ENCODE measurements at regions not wholly inside any gene's neighbourhood (a gene's known extent, or its start where the extent isn't known, plus 50 kb on each side); places are given as distances from the start of the nearest gene placed in this dataset.
"Not testable (repeated sequence)": the region's sequence is repeated elsewhere in the genome, so short reads cannot be mapped to it uniquely, and the experiment has no call there.

GRCh38 chr20:1825507-1825906 is 69.7 kb upstream of the SIRPA start:
- DNase-seq = no peak

GRCh38 chr20:1824834-1825233 is 70.4 kb upstream of the SIRPA start:
- no peak for DNase-seq

GRCh38 chr20:1824181-1824580 is 71.0 kb upstream of the SIRPA start:
- DNase-seq = no peak

- no peak for DNase-seq
Observed at GRCh38 chr20:1823450-1823844, 71.8 kb upstream of the SIRPA start.

DNA sequence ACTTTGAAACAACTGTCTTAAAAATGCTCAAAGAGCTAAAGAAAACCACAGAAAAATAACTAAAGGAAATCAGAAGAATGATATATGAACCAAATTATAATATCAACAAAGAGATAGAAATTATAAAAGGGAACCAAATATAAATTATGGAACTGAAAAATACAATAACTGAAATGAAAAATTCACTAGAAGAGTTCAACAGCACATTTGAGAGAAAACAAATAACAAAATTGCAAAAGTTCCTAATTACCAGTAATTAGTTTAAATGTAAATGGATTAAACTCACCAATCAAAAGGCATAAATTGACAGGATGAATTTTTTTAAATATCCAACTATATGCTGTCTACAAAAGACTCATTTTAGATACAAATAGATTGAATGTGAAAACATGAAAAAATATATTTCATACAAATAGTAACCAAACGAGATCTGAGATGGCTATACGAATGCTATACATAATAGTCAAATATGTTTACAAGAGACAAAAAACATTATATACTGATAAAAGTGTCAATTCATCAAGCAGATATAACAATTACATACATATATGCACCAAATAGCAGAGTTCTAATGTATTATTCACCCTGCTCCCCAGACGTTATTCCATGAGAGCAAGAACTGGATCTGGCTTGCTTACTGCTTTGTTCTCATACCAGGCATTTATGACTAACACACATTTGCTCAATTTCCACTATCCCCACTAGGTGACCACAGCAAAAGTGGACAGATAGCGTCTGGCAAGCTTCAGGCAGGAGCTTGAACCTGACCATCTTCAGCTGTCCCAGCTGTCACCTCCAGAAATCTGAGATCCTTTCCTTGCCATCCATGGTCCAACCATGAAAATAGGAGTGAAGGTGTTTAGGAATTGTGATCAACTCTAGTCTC is 72.4 kb upstream of the SIRPA start:
- no peak for DNase-seq

- DNase-seq = no peak
Observed at GRCh38 chr20:1820138-1821079, 74.8 kb upstream of the SIRPA start.

- no peak for DNase-seq
Observed at GRCh38 chr20:1819311-1820137, 75.7 kb upstream of the SIRPA start.

DNA sequence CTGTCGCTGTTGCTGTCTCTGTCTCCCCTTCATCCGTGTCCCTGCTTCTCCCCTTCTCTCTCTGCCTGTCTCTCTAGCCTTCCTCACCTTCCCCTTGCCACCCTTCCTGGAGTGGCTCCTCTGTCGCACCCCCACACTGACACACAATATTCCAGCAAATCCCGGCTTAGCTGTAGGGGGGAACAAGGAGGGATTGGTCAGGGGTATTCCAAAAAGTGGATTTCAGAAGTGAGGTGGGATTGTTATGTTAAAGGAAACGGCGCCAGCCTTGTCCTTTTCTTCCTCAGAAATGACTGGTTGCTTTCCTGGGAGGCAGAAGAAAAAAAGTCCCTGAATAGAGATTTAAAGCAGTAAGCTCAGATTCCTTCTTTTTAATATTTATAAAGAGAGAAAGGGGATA is 76.3 kb upstream of the SIRPA start:
- DNase-seq = no peak

DNA sequence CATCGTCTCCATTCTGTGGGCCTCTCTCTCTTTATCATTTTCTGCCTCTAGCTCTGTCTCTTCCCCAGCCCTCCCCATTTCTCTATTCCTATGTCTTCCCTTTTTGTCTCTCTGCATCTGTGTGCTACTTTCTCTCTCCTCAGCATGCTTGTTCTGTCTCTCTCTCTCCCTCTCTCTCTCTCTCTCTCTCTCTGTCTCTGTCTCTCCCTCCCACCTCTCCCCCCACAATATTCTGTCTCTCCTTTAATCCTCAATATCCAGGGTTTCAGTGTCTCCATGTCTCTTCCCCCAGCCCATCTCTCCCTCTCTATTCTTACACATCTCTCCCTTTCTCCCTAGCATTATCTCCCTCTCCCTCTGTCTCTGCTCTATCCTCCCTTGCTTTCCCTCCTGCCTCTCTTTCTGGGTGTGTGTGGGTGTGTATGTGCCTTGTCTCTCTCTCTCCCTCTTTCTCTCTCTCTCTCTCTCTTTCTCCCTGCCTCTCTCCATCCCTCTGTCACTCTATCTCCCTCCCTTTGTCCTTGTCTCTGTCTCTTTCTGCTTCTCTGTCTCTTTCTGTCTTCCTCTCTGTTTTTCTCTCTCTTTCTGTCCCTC is 76.9 kb upstream of the SIRPA start:
- no peak for DNase-seq

- no peak for DNase-seq
Observed at GRCh38 chr20:1817577-1818211, 77.5 kb upstream of the SIRPA start.

GRCh38 chr20:1816384-1817381 is 78.5 kb upstream of the SIRPA start:
- DNase-seq = no peak

DNA sequence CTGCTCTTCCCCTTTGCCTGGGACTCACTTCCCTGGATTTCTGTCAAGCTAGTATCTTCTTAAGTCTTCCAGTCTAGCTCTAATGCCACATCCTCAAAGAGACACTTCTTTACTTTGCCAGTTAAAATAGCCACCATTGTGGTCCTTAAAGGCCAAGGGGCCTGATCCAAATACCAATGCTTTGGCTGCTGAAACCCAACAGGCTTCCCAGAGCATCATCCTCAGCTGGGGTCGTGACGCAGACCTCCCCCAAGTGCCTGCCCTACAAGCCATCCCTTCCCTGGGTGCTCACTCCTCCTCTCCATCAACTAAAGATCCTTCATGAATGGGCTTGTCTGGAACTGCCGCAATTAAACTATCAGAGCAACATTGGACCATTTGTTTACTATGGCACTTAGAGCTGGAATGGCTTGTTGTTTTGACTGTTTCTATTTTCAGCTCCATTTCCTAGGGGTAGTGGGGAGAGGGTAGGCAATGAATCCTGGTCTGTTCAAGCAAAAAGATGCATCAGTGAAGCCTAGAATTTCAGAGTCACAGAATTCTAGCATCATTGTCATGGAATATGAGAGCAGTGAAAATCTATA is 79.6 kb upstream of the SIRPA start:
- DNase-seq = no peak

DNA sequence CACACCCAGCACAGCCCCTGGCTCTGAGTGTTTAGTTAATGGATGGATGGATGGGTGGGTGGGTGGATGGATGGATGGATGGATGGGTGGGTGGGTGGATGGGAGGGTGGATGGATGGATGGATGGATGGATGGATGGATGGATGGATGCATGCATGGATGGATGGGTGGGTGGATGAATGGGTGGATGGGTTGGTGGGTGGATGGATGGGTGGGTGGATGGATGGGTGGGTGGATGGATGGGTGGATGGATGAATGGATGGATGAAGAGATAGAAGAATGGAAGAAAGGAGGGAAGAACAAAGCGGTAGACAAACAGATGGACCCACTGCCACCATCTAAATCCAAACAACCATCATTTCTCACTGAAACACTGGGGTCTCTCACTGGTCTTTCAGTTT is 80.3 kb upstream of the SIRPA start:
- DNase-seq = not testable (repeated sequence)

DNA sequence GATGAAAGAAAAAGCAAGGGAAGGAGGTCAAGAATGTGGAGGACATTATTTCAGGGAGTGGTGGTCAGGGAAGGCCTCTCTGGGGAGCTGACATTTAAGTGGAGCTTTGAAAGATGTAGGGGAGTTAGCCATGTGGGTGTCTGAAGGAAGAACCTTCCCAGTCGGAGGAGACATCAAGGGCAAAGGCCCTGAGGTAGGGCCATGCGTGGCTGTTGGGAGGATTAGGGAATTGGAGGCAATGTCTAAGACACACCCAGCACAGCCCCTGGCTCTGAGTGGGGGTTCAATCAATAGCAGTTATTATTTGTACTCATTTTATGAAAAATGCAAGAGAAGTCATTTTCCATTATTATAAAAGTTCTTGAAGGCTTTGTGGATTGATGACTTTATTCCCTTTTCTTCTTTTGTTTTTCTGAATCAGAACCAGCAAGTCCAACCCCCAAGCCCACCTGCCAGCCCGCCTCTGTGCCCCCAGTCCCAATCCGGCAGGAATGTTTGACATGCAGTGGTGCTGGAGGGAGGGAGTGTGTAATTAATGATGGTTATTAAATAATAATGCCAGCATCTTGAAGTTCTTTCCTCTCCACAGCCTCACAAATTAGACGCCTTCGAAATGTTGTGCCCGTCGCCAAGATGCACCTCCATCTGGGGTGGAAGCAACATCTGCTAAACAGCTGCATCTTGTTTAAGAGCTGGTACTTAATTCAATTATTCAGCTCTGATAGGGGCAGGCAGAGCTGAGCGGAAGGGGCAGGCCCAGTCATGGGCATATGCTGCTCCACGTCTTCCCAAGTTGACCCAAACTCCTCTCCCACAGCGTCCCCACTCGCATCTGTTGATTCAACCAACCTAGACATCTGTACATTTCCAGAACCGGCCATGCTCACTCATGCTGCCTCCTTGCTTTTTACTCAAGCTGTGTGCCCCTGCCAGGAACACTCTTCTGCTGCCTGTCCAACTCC is 81.3 kb upstream of the SIRPA start:
- no peak for DNase-seq

DNA sequence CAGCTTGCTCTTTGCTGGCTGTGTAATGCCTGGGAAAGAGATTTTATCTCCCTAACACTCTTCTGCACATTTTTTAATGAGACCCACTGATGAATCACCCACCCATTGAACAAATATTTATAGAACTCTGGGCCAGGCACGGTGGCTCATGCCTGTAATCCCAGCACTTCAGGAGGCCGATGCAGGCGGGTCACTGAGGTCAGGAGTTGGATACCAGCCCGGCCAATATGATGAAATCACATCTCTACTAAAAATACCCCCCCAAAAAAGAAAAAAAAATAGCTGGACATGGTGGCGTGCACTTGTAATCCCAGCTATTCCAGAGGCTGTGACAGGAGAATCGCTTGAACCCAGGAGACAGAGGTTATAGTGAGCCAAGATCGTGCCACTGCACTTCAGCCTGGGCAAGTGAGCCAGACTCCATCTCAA is 82.1 kb upstream of the SIRPA start:
- no peak for DNase-seq

DNA sequence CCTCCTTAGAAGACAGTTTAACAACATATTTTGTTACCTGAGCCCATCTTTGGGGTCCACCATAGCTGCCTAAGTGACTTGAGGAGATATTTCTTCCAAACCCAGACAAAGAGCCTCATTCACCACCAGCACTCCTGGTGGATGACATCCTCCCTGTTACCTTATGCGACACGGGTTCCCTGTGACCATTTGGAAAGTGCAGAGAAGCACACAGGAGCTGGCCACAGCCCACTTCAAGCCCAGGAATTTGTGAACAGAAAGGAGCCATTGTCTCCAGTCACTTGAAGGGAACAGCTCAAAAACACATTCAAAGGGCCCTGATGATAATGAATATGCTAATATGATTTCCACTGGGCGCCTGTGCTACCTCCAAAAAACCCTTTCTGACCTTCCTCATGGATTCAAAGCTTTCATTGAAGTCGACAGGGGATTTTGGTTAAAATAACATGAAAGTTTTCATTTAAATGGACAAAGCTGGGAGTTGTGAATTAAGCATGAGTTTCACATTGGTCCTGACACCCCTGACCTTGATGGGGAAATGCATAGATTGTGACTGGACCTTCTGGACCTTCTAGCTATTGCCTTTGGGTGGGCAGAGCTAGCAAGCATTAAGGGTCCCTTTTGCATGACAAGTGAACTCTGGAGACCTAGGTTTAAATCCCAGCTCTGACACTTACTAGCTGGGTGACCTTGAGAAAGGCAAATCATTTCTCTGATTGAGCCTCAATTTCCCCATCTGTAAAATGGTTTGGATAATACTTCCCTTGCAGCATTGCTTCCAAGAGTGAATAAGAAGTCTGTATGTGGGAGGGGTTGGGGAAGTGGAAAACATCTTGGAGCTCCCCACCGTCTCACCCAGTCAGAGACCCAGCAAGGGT is 83.3 kb upstream of the SIRPA start:
- no peak for DNase-seq

DNA sequence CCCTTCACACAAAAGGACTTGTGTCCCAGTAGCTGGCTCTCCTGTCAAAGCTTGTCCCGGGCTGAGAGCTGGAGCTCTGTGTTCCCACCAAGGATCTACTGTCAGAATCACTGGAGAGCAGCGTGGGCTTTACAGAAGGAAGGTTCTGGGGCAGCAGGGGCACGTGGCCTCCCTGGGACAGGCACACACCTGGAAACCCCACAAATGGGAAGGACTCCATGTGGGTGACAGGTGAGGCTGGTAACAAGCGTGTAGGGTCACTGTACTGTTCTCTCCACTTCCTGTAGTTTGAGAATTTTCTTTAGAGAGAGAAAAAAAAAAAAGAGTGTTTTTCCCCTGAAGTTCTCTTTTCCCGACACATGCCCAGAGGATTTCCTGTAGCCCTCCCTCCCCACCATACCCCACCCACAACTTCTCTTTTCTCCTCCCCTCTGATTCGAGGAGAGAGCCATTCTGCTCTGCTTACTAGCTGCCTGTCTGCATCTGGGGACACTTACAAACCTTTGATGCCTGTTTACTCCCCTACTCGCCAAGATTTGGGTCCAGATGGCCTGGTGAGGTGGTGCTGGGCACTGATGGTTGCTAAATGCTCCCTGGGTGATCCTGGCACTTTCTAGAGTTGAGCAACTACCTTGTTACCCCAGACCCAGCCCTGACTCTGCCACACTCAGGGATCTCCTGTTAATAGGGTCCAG is 84.1 kb upstream of the SIRPA start:
- no peak for DNase-seq

Measured in NCI-H2171 (cell line).